ENCODE measurements at regions not wholly inside any gene's neighbourhood (a gene's known extent, or its start where the extent isn't known, plus 50 kb on each side); places are given as distances from the start of the nearest gene placed in this dataset.

- POLR2A ChIA-PET, result no interaction called here
- no peak overlapping the region for H3K4me3 ChIP-seq (replicated peaks in 1 of 3; ENCODE audit: insufficient read depth in 1 of 3, low read depth in 1 of 3, low read length in 3 of 3)
- no peak for FAIRE-seq
Measured at GRCh38 chr2:163838890-163839289, 103.1 kb upstream of the FIGN start.

More at GRCh38 chr2:163838890-163839289, 103.1 kb upstream of the FIGN start:
- TF ChIP-seq GATA2 (IDR thresholded peaks at IDR 0.05; ENCODE audit: insufficient read depth, insufficient read length, low read depth, low read length) (no peak), JUN (IDR thresholded peaks at IDR 0.05; ENCODE audit: borderline replicate concordance, insufficient read depth, insufficient read length, low read depth) (no peak), MAX (IDR thresholded peaks at IDR 0.05; ENCODE audit: insufficient read depth, insufficient read length) (no peak), POLR2A (IDR thresholded peaks at IDR 0.05; ENCODE audit: low read depth, low read length) (no peak), EZH2 (IDR thresholded peaks at IDR 0.05; ENCODE audit: borderline replicate concordance, low read depth, low read length, severe bottlenecking) (no peak), POLR2AphosphoS5 (IDR thresholded peaks at IDR 0.05; ENCODE audit: insufficient read depth, low read depth, low read length) (no peak), MYC (IDR thresholded peaks at IDR 0.05; ENCODE audit: low read depth, low read length) (no peak), FOS (IDR thresholded peaks at IDR 0.05; ENCODE audit: borderline replicate concordance, insufficient read depth, low read length) (no peak), CTCF (IDR thresholded peaks at IDR 0.05; ENCODE audit: extremely low read depth in 1 of 2, insufficient read depth in 1 of 2, low read depth in 1 of 2, low read length in 2 of 2) (no peak)
- no peak for DNase-seq (ENCODE audit: low read depth, low spot score)
- no peak overlapping the region for H3K27ac ChIP-seq (ENCODE audit: insufficient read depth, low read depth, low read length)
- no peaks in the 10 kb centered on the region for H4K20me1 ChIP-seq (replicated peaks; ENCODE audit: control insufficient read depth, extremely low read depth, insufficient read depth, low read length)
- H3K27me3 ChIP-seq (ENCODE audit: control insufficient read depth in 2 of 2, insufficient read depth in 2 of 2, low read length in 2 of 2), result no peaks in the 10 kb centered on the region
- H3K9ac ChIP-seq (replicated peaks; ENCODE audit: extremely low read depth, insufficient read depth, low read length), result no peak overlapping the region
- no peaks in the 10 kb centered on the region for H3K4me1 ChIP-seq (ENCODE audit: control insufficient read depth, extremely low read depth, insufficient read depth, low read length)
- no TSS peak for BruUV-seq (replicated peaks)
- no peaks in the 10 kb centered on the region for H3K9me3 ChIP-seq (replicated peaks; ENCODE audit: control insufficient read depth, insufficient read depth, low read length)
- no peak overlapping the region for H3K4me2 ChIP-seq (ENCODE audit: insufficient read depth, low read length)
- CTCF ChIA-PET, result no interaction called here
- dilution Hi-C loops (cut with MboI; ENCODE audit: extremely low pct_ligation_motif_present, low sequenced_read_pairs) (no loop called here), intact Hi-C loops (cut with micrococcal nuclease) (no loop called here)
- H3K79me2 ChIP-seq (ENCODE audit: control insufficient read depth, insufficient read depth, low read length), result no peaks in the 10 kb centered on the region
- no peaks in the 10 kb centered on the region for H3K9me1 ChIP-seq (replicated peaks; ENCODE audit: control insufficient read depth, extremely low read depth, insufficient read depth, low read length)
- no peak overlapping the region for H2AFZ ChIP-seq (ENCODE audit: low read depth, low read length)
- no peaks in the 10 kb centered on the region for H3K36me3 ChIP-seq (ENCODE audit: control insufficient read depth in 2 of 2, extremely low read depth in 1 of 2, insufficient read depth in 2 of 2, low read length in 2 of 2)

All from endothelial cell of umbilical vein (primary cell).